Liver (tissue), 8 donors: ENCODE measurements at regions not wholly inside any gene's neighbourhood (a gene's known extent, or its start where the extent isn't known, plus 50 kb on each side); places are given as distances from the start of the nearest gene placed in this dataset.

Source experiments
- DNase-seq: peaks from one replicate; pipeline ENCODE4 v3.0.0-alpha.2; 2017; ENCODE audit warnings: low spot score
- H3K27ac ChIP-seq, 2 donors: one replicate each; pipeline ENCODE4 v1.7.0; 2013; ENCODE audit warnings: inconsistent platforms in 2 of 2, low read length in 2 of 2, control low read depth in 1 of 2, low read depth in 1 of 2, mild to moderate bottlenecking in 1 of 2
- H3K27me3 ChIP-seq, 4 donors: one replicate each; pipeline versions ENCODE4 v1.6.1 to v1.7.0; 2013; ENCODE audit warnings: low read length in 3 of 4, inconsistent platforms in 1 of 4, mild to moderate bottlenecking in 1 of 4, moderate library complexity in 1 of 4; ENCODE audit not compliant: control insufficient read depth in 4 of 4, insufficient read depth in 4 of 4
- H3K36me3 ChIP-seq, 4 donors: one replicate each; pipeline versions ENCODE4 v1.6.1 to v1.7.0; 2013; ENCODE audit warnings: low read length in 3 of 4, mild to moderate bottlenecking in 3 of 4, low read depth in 1 of 4, moderate library complexity in 1 of 4; ENCODE audit not compliant: control insufficient read depth in 4 of 4, insufficient read depth in 3 of 4
- H3K4me1 ChIP-seq, 4 donors: one replicate each; pipeline versions ENCODE4 v1.6.1 to v1.7.0; 2013; ENCODE audit warnings: low read length in 3 of 4, mild to moderate bottlenecking in 3 of 4, moderate library complexity in 1 of 4; ENCODE audit not compliant: control insufficient read depth in 4 of 4, insufficient read depth in 4 of 4
- H3K4me3 ChIP-seq, 3 donors: one replicate each; pipeline versions ENCODE4 v1.6.1 to v1.7.0; 2013; ENCODE audit warnings: low read length in 3 of 3, control low read depth in 1 of 3, low read depth in 1 of 3, mild to moderate bottlenecking in 1 of 3
- H3K9ac ChIP-seq, 2 donors: one replicate each; pipeline ENCODE4 v1.7.0; 2013; ENCODE audit warnings: low read length in 2 of 2, mild to moderate bottlenecking in 2 of 2, moderate library complexity in 2 of 2, control low read depth in 1 of 2, low read depth in 1 of 2
- H3K9me3 ChIP-seq, 4 donors: one replicate each; pipeline versions ENCODE4 v1.6.1 to v1.7.0; 2013; ENCODE audit warnings: low read length in 3 of 4; ENCODE audit not compliant: control insufficient read depth in 4 of 4
- ATF3 ChIP-seq: IDR thresholded peaks from 2 replicates; pipeline ENCODE4 v1.6.1; 2016; ENCODE audit warnings: antibody characterized with exemption
- CTCF ChIP-seq: fragments of 150-350 bp; IDR thresholded peaks from 2 replicates; pipeline ENCODE4 v1.5.1; 2017; ENCODE audit warnings: improper control_type of control experiment, low read depth, low read length; ENCODE audit not compliant: missing input control
- EGR1 ChIP-seq, 2 donors: IDR thresholded peaks; 2 replicates each; pipeline ENCODE4 v1.6.1; 2016 to 2018; ENCODE audit warnings: antibody characterized with exemption in 2 of 2, low read depth in 2 of 2
- FOXA1 ChIP-seq: IDR thresholded peaks from 2 replicates; pipeline ENCODE4 v1.6.1; 2016; ENCODE audit warnings: antibody characterized with exemption
- FOXA2 ChIP-seq: IDR thresholded peaks from 2 replicates; pipeline ENCODE4 v1.6.1; 2016; ENCODE audit warnings: antibody characterized with exemption
- GABPA ChIP-seq, 2 donors: IDR thresholded peaks in 1 of 2; conservative IDR thresholded peaks in 1 of 2; 2 replicates each; pipeline ENCODE4 v1.6.1; 2016; ENCODE audit warnings: antibody characterized with exemption in 2 of 2, mild to moderate bottlenecking in 1 of 2, moderate library complexity in 1 of 2
- HNF4A ChIP-seq, 2 donors: conservative IDR thresholded peaks; 2 replicates each; pipeline ENCODE4 v1.6.1; 2016; ENCODE audit warnings: antibody characterized with exemption in 2 of 2, mild to moderate bottlenecking in 2 of 2
- HNF4G ChIP-seq: IDR thresholded peaks from 2 replicates; pipeline ENCODE4 v1.6.1; 2016; ENCODE audit warnings: antibody characterized with exemption
- JUND ChIP-seq, 2 donors: IDR thresholded peaks; 2 replicates each; pipeline ENCODE4 v1.6.1; 2016; ENCODE audit warnings: antibody characterized with exemption in 2 of 2
- MAX ChIP-seq: IDR thresholded peaks from 2 replicates; pipeline ENCODE4 v1.6.1; 2016; ENCODE audit warnings: antibody characterized with exemption
- NR2F2 ChIP-seq: IDR thresholded peaks from 2 replicates; pipeline ENCODE4 v1.6.1; 2016; ENCODE audit warnings: antibody characterized with exemption
- RAD21 ChIP-seq, 2 donors: IDR thresholded peaks; 2 replicates each; pipeline ENCODE4 v1.6.1; 2016; ENCODE audit warnings: antibody characterized with exemption in 2 of 2, mild to moderate bottlenecking in 2 of 2
- REST ChIP-seq: IDR thresholded peaks from 2 replicates; pipeline ENCODE4 v1.6.1; 2016; ENCODE audit warnings: antibody characterized with exemption, mild to moderate bottlenecking
- RXRA ChIP-seq, 2 donors: IDR thresholded peaks; 2 replicates each; pipeline ENCODE4 v1.6.1; 2017 to 2018; ENCODE audit warnings: antibody characterized with exemption in 2 of 2, mild to moderate bottlenecking in 1 of 2
- SP1 ChIP-seq: IDR thresholded peaks from 2 replicates; pipeline ENCODE4 v1.6.1; 2018; ENCODE audit warnings: antibody characterized with exemption, mild to moderate bottlenecking
- TAF1 ChIP-seq: conservative IDR thresholded peaks from 2 replicates; pipeline ENCODE4 v1.6.1; 2016; ENCODE audit warnings: antibody characterized with exemption, mild to moderate bottlenecking
- YY1 ChIP-seq: IDR thresholded peaks from 2 replicates; pipeline ENCODE4 v1.6.1; 2016; ENCODE audit warnings: antibody characterized with exemption, mild to moderate bottlenecking
- ZBTB33 ChIP-seq: IDR thresholded peaks from 2 replicates; pipeline ENCODE4 v1.6.1; 2016; ENCODE audit warnings: antibody characterized with exemption
- WGBS: extraction: QIAGEN DNeasy Blood & Tissue Kit; methylation state at CpG from one replicate; pipeline ENCODE4 v1.1.7; 2013; 5-methylcytosine and 5-hydroxymethylcytosine counted together
- donor health status: healthy.
- donor health status: healthy.
- donor health status: healthy.
- donor health status: healthy.
- donor health status: healthy.

GRCh38 chr6:164150232-164150631 is 735.7 kb downstream of the QKI start:
- no peak overlapping the region for H3K9ac ChIP-seq
- H3K4me3 ChIP-seq = no peak overlapping the region
- TF ChIP-seq GABPA (IDR thresholded peaks at IDR 0.05 in 1 of 2, conservative IDR thresholded peaks at IDR 0.05 in 1 of 2) (no peak), SP1 (no peak), JUND (IDR thresholded peaks at IDR 0.05) (no peak), FOXA1 (no peak), HNF4A (conservative IDR thresholded peaks at IDR 0.05) (no peak), TAF1 (no peak), RAD21 (IDR thresholded peaks at IDR 0.05) (no peak)
- no peaks in the 10 kb centered on the region for H3K36me3 ChIP-seq
- DNase-seq = no peak
- no peaks in the 10 kb centered on the region for H3K9me3 ChIP-seq
- H3K27ac ChIP-seq = no peak overlapping the region
- WGBS = 85% methylated on average over 8 of the region's 8 CpGs
- H3K27me3 ChIP-seq = peaks cover 0 to 11% (median 0%) of the 10 kb centered on the region in 4 donors
- no peaks in the 10 kb centered on the region for H3K4me1 ChIP-seq

GRCh38 chr6:164148788-164149187 is 734.3 kb downstream of the QKI start:
- Histone ChIP-seq H3K9ac (no peak overlapping the region), H3K27ac (no peak overlapping the region), H3K36me3 (no peaks in the 10 kb centered on the region), H3K27me3 (peaks cover 0 to 11% (median 0%) of the 10 kb centered on the region in 4 donors), H3K4me3 (no peak overlapping the region), H3K4me1 (no peaks in the 10 kb centered on the region), H3K9me3 (no peaks in the 10 kb centered on the region)
- WGBS = 72% methylated on average over 1 of the region's 1 CpG
- DNase-seq = no peak
- no peak for TF ChIP-seq FOXA2
- TF ChIP-seq HNF4G = no peak
- TF ChIP-seq ZBTB33 = no peak
- TF ChIP-seq JUND (IDR thresholded peaks at IDR 0.05) = no peak
- no peak for TF ChIP-seq SP1
- TF ChIP-seq GABPA (IDR thresholded peaks at IDR 0.05 in 1 of 2, conservative IDR thresholded peaks at IDR 0.05 in 1 of 2) = no peak
- no peak for TF ChIP-seq RXRA (IDR thresholded peaks at IDR 0.05)
- no peak for TF ChIP-seq EGR1 (IDR thresholded peaks at IDR 0.05; ENCODE audit: low read depth in 2 of 2)
- TF ChIP-seq RAD21 (IDR thresholded peaks at IDR 0.05) = no peak
- TF ChIP-seq TAF1 = no peak
- no peak for TF ChIP-seq FOXA1
- TF ChIP-seq CTCF = no peak
- TF ChIP-seq NR2F2 = no peak
- TF ChIP-seq REST = no peak
- no peak for TF ChIP-seq MAX
- no peak for TF ChIP-seq YY1
- no peak for TF ChIP-seq HNF4A (conservative IDR thresholded peaks at IDR 0.05)
- no peak for TF ChIP-seq ATF3
